Epidermal melanocyte (primary cell): ENCODE measurements at regions not wholly inside any gene's neighbourhood (a gene's known extent, or its start where the extent isn't known, plus 50 kb on each side); places are given as distances from the start of the nearest gene placed in this dataset.

Experiments used
- DNase-seq: peaks from one replicate; pipeline ENCODE4 v3.0.0; 2011; ENCODE audit warnings: low spot score; ENCODE audit not compliant: insufficient read length

- DNase-seq = no peak
Observed at GRCh38 chr2:235391921-235392615, 101.8 kb upstream of the AGAP1 start.

GRCh38 chr2:235394278-235394828, 99.5 kb upstream of the AGAP1 start:
- no peak for DNase-seq

GRCh38 chr2:235396071-235396846, 97.6 kb upstream of the AGAP1 start:
- no peak for DNase-seq

- DNase-seq = no peak
Observed at GRCh38 chr2:235398321-235398720, 95.5 kb upstream of the AGAP1 start.

- DNase-seq = no peak
Observed at GRCh38 chr2:235399895-235400294, 93.9 kb upstream of the AGAP1 start.

GRCh38 chr2:235402422-235402821, 91.4 kb upstream of the AGAP1 start:
- no peak for DNase-seq

GRCh38 chr2:235405612-235406361, 88.1 kb upstream of the AGAP1 start:
- DNase-seq = no peak

- DNase-seq = no peak
Observed at GRCh38 chr2:235406430-235406829, 87.4 kb upstream of the AGAP1 start.

GRCh38 chr2:235411905-235412485, 81.8 kb upstream of the AGAP1 start:
- no peak for DNase-seq

GRCh38 chr2:235413064-235413463, 80.8 kb upstream of the AGAP1 start:
- DNase-seq = no peak

- no peak for DNase-seq
Observed at GRCh38 chr2:235414422-235414821, 79.4 kb upstream of the AGAP1 start.

- no peak for DNase-seq
Observed at GRCh38 chr2:235416858-235417499, 76.9 kb upstream of the AGAP1 start.

- no peak for DNase-seq
Observed at GRCh38 chr2:235418918-235419317, 74.9 kb upstream of the AGAP1 start.

- DNase-seq = no peak
Observed at GRCh38 chr2:235419996-235420395, 73.8 kb upstream of the AGAP1 start.

GRCh38 chr2:235421618-235422017, 72.2 kb upstream of the AGAP1 start:
- no peak for DNase-seq

GRCh38 chr2:235430366-235431083, 63.3 kb upstream of the AGAP1 start:
- no peak for DNase-seq

- no peak for DNase-seq
Observed at GRCh38 chr2:235432741-235433520, 60.9 kb upstream of the AGAP1 start.

GRCh38 chr2:235433860-235434259, 60.0 kb upstream of the AGAP1 start:
- DNase-seq = no peak

GRCh38 chr2:235439959-235440662, 53.7 kb upstream of the AGAP1 start:
- DNase-seq = no peak
